CD14-positive monocyte (primary cell): ENCODE measurements at regions not wholly inside any gene's neighbourhood (a gene's known extent, or its start where the extent isn't known, plus 50 kb on each side); places are given as distances from the start of the nearest gene placed in this dataset.

Experiments used
- DNase-seq, 3 donors: peaks; one replicate each; pipeline ENCODE4 v3.0.0-alpha.2; 2011 to 2022
- H2AFZ ChIP-seq: 2 replicates; pipeline ENCODE4 v1.6.0; 2012; ENCODE audit warnings: mild to moderate bottlenecking, low read depth, low read length, inconsistent platforms; ENCODE audit not compliant: insufficient read depth, poor library complexity, severe bottlenecking
- H3K27ac ChIP-seq, 2 donors: 1 replicate in 1 of 2; 2 replicates in 1 of 2; pipeline ENCODE4 v1.5.1; 2012 to 2013; ENCODE audit warnings: low read length in 2 of 2, control low read depth in 1 of 2, inconsistent platforms in 1 of 2, low read depth in 1 of 2, mild to moderate bottlenecking in 1 of 2
- H3K27me3 ChIP-seq, 2 donors: one replicate each; pipeline versions ENCODE4 v1.6.0 to v1.6.1; 2011 to 2013; ENCODE audit warnings: low read length in 2 of 2; ENCODE audit not compliant: control insufficient read depth in 2 of 2, insufficient read depth in 2 of 2
- H3K36me3 ChIP-seq, 2 donors: replicated peaks in 1 of 2; 1 replicate in 1 of 2; 2 replicates in 1 of 2; pipeline versions ENCODE4 v1.5.1 to v1.6.1; 2012 to 2013; ENCODE audit warnings: low read length in 2 of 2, control low read depth in 1 of 2, inconsistent platforms in 1 of 2, mild to moderate bottlenecking in 1 of 2; ENCODE audit not compliant: insufficient read depth in 2 of 2, control insufficient read depth in 1 of 2
- H3K4me1 ChIP-seq, 2 donors: 1 replicate in 1 of 2; 2 replicates in 1 of 2; pipeline versions ENCODE4 v1.5.1 to v1.6.1; 2012 to 2013; ENCODE audit warnings: low read length in 2 of 2, control low read depth in 1 of 2, inconsistent platforms in 1 of 2, mild to moderate bottlenecking in 1 of 2, moderate library complexity in 1 of 2; ENCODE audit not compliant: insufficient read depth in 2 of 2, control insufficient read depth in 1 of 2
- H3K4me2 ChIP-seq: replicated peaks from 2 replicates; pipeline ENCODE3; 2012; ENCODE audit warnings: low read length, moderate library complexity, mild to moderate bottlenecking; ENCODE audit not compliant: poor library complexity, severe bottlenecking; ENCODE audit errors: extremely low read depth
- H3K4me3 ChIP-seq, 3 experiments: fragments of 200-600 bp in 1 of 3; sonication (generic) in 1 of 3; replicated peaks in 1 of 3; 1 replicate in 2 of 3; 2 replicates in 1 of 3; pipeline ENCODE4 v1.5.1; 2011 to 2013; ENCODE audit warnings: low read length in 3 of 3, mild to moderate bottlenecking in 3 of 3, control low read depth in 2 of 3, low read depth in 2 of 3, inconsistent platforms in 1 of 3, moderate library complexity in 1 of 3
- H3K79me2 ChIP-seq: 2 replicates; pipeline ENCODE4 v1.6.0; 2012; ENCODE audit warnings: mild to moderate bottlenecking, control low read depth, inconsistent platforms, low read length, moderate library complexity; ENCODE audit not compliant: insufficient read depth
- H3K9ac ChIP-seq: 2 replicates; pipeline ENCODE4 v1.6.0; 2017; ENCODE audit warnings: low read length, mild to moderate bottlenecking; ENCODE audit not compliant: insufficient read depth, poor library complexity, severe bottlenecking
- H3K9me3 ChIP-seq, 2 donors: replicated peaks in 1 of 2; 1 replicate in 1 of 2; 2 replicates in 1 of 2; pipeline versions ENCODE4 v1.5.1 to v1.6.1; 2012 to 2013; ENCODE audit warnings: low read length in 2 of 2, control low read depth in 1 of 2; ENCODE audit not compliant: control insufficient read depth in 1 of 2, insufficient read depth in 1 of 2
- H4K20me1 ChIP-seq: 2 replicates; pipeline ENCODE4 v1.6.0; 2012; ENCODE audit warnings: mild to moderate bottlenecking, low read length, control low read depth, moderate library complexity; ENCODE audit not compliant: insufficient read depth
- H3K27ac Mint-ChIP-seq, 7 donors: one replicate each; pipeline ENCODE4 v1.8.0; 2020; ENCODE audit warnings: mild to moderate bottlenecking in 7 of 7, mixed read lengths in 7 of 7, moderate library complexity in 6 of 7, inconsistent platforms in 2 of 7
- H3K27me3 Mint-ChIP-seq, 3 donors: one replicate each; pipeline ENCODE4 v1.8.0; 2021 to 2022; ENCODE audit warnings: low read depth in 3 of 3, mild to moderate bottlenecking in 3 of 3, mixed read lengths in 3 of 3, moderate library complexity in 3 of 3, inconsistent platforms in 1 of 3
- H3K36me3 Mint-ChIP-seq, 2 donors: one replicate each; pipeline ENCODE4 v1.8.0; 2020; ENCODE audit warnings: mixed read lengths in 2 of 2, inconsistent platforms in 1 of 2, mild to moderate bottlenecking in 1 of 2
- H3K4me1 Mint-ChIP-seq: one replicate; pipeline ENCODE4 v1.8.0; 2020; ENCODE audit warnings: mild to moderate bottlenecking, mixed read lengths
- H3K4me3 Mint-ChIP-seq, 2 donors: one replicate each; pipeline ENCODE4 v1.8.0; 2020; ENCODE audit warnings: mild to moderate bottlenecking in 2 of 2, mixed read lengths in 2 of 2, moderate library complexity in 1 of 2
- H3K9me3 Mint-ChIP-seq, 7 donors: one replicate each; pipeline ENCODE4 v1.8.0; 2020 to 2022; ENCODE audit warnings: mixed read lengths in 7 of 7, mild to moderate bottlenecking in 6 of 7, moderate library complexity in 6 of 7, inconsistent platforms in 2 of 7
- CTCF ChIP-seq: fragments of 200-600 bp; IDR thresholded peaks from one replicate; pipeline ENCODE4 v1.8.0; 2022; ENCODE audit warnings: antibody characterized with exemption, mild to moderate bottlenecking
- WGBS: methylation state at CpG from one replicate; pipeline ENCODE4 v1.1.5; 2013; ENCODE audit warnings: missing lambda C conversion rate; ENCODE audit not compliant: insufficient coverage; 5-methylcytosine and 5-hydroxymethylcytosine counted together
- intact Hi-C, 2 donors: fragments of 100-400 bp; cut with micrococcal nuclease; formaldehyde crosslinking; loops; one replicate each; pipeline versions ENCODE4 v1.15.0 to v1.15.1; 2023

GRCh38 chrX:107396235-107396634 lies 53.2 kb upstream of the FRMPD3 start:
- DNase-seq: no peak
- Histone ChIP-seq H3K4me2 (no peak overlapping the region), H3K27me3 (no peaks in the 10 kb centered on the region), H3K79me2 (no peaks in the 10 kb centered on the region), H3K4me1 (no peaks in the 10 kb centered on the region), H3K36me3 (no peaks in the 10 kb centered on the region), H2AFZ (no peak overlapping the region), H3K27ac (no peak overlapping the region), H4K20me1 (no peaks in the 10 kb centered on the region), H3K4me3 (no peak overlapping the region), H3K9ac (no peak overlapping the region), H3K9me3 (no peaks in the 10 kb centered on the region)
- H3K27ac Mint-ChIP-seq: no peak overlapping the region
- H3K36me3 Mint-ChIP-seq: no peaks in the 10 kb centered on the region
- no CpG with 5 or more reads among the region's 1 CpG for WGBS
- H3K4me1 Mint-ChIP-seq: no peaks in the 10 kb centered on the region
- peaks cover 0 to 11% (median 3%) of the 10 kb centered on the region in 7 donors for H3K9me3 Mint-ChIP-seq
- TF ChIP-seq CTCF: no peak
- H3K4me3 Mint-ChIP-seq: no peak overlapping the region
- H3K27me3 Mint-ChIP-seq: peaks cover 0 to 4% (median 1%) of the 10 kb centered on the region in 3 donors
- intact Hi-C loops: no loop called here

- H3K9me3 Mint-ChIP-seq: peaks cover 0 to 11% (median 3%) of the 10 kb centered on the region in 7 donors
- TF ChIP-seq CTCF: no peak
- WGBS: 76% methylated on average over 2 of the region's 6 CpGs
Measured at GRCh38 chrX:107396783-107397182, 52.7 kb upstream of the FRMPD3 start.

More at GRCh38 chrX:107396783-107397182, 52.7 kb upstream of the FRMPD3 start:
- no peak overlapping the region for H3K4me3 Mint-ChIP-seq
- H3K36me3 ChIP-seq: no peaks in the 10 kb centered on the region
- H3K4me1 Mint-ChIP-seq: no peaks in the 10 kb centered on the region
- no peak overlapping the region for H2AFZ ChIP-seq
- H3K9me3 ChIP-seq: no peaks in the 10 kb centered on the region
- no peaks in the 10 kb centered on the region for H3K27me3 ChIP-seq
- H4K20me1 ChIP-seq: no peaks in the 10 kb centered on the region
- no peak overlapping the region for H3K9ac ChIP-seq
- peaks cover 0 to 6% (median 1%) of the 10 kb centered on the region in 3 donors for H3K27me3 Mint-ChIP-seq
- H3K27ac Mint-ChIP-seq: no peak overlapping the region
- H3K36me3 Mint-ChIP-seq: no peaks in the 10 kb centered on the region
- no peak overlapping the region for H3K27ac ChIP-seq
- H3K4me2 ChIP-seq: no peak overlapping the region
- no peak overlapping the region for H3K4me3 ChIP-seq
- no peaks in the 10 kb centered on the region for H3K4me1 ChIP-seq
- no peaks in the 10 kb centered on the region for H3K79me2 ChIP-seq
- intact Hi-C loops: no loop called here
- no peak for DNase-seq
